ENCODE measurements at regions not wholly inside any gene's neighbourhood (a gene's known extent, or its start where the extent isn't known, plus 50 kb on each side); places are given as distances from the start of the nearest gene placed in this dataset.
"Not testable (repeated sequence)": the region's sequence is repeated elsewhere in the genome, so short reads cannot be mapped to it uniquely, and the experiment has no call there.

DNA sequence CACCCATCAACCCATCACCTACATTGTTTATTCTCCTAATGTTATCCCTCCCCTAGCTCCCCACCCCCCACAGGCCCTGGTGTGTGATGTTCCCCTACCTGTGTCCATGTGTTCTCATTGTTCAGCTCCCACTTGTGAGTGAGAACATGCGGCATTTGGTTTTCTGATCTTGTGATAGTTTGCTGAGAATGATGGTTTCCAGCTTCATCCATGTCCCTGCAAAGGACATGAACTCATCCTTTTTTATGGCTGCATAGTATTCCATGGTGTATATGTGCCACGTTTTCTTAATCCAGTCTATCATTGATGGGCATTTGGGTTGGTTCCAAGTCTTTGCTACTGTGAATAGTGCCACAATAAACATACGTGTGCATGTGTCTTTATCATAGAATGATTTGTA is 118.1 kb upstream of the IER5L start:
- TF ChIP-seq POLR2AphosphoS5 (IDR thresholded peaks at IDR 0.05; ENCODE audit: borderline replicate concordance, low read depth, low read length); EZH2 (IDR thresholded peaks at IDR 0.05): not testable (repeated sequence)
